ENCODE measurements at regions not wholly inside any gene's neighbourhood (a gene's known extent, or its start where the extent isn't known, plus 50 kb on each side); places are given as distances from the start of the nearest gene placed in this dataset.

DNA sequence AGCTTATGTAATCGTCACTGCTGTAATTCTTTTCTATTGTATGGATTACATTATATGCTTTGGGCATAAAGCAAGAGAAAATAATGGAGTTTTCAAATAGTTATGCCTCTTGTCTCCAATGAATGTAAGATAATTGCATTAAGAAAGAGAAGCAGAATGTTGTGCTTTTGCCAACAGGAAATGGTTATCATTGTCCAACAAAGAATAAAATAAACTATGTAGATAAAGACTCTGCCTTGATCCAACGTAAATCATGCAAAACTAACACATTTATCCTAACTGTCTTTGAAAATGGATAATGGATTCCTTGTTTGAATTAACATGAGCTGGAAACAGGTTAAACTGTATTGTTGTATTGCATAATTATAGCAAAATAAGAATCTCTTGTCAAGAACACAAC, 1709.0 kb downstream of the PCDH7 start:
- DNase-seq (ENCODE audit: low spot score), result no peak

GRCh38 chr4:32435308-32435707, 1715.1 kb downstream of the PCDH7 start:
- no peak for DNase-seq (ENCODE audit: low spot score)

- DNase-seq (ENCODE audit: low spot score), result no peak
Measured at GRCh38 chr4:32436816-32437215, 1716.6 kb downstream of the PCDH7 start.

DNA sequence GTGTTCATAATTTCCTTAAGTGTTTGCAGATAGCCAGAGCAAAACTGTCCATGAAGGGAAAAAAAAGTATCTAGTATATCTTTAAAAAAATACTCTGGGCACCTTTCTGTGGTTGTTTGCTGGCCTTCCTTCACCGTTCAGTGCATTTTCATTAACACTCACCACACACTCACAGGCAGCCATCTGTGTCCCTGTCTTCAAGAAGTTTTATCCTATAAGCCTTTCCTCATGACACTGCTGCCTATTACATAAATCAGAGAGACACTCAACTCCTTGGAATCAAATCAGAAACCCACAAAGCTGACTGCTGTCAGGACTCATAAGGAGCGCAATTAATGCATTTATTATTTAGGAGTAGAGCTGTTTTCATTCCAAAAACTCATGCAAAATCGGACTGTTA, 1720.2 kb downstream of the PCDH7 start:
- DNase-seq (ENCODE audit: low spot score), result no peak

GRCh38 chr4:32454482-32454881, 1734.3 kb downstream of the PCDH7 start:
- DNase-seq (ENCODE audit: low spot score), result no peak

GRCh38 chr4:32455231-32455630, 1735.1 kb downstream of the PCDH7 start:
- no peak for DNase-seq (ENCODE audit: low spot score)

- no peak for DNase-seq (ENCODE audit: low spot score)
Measured at GRCh38 chr4:32460972-32461371, 1740.8 kb downstream of the PCDH7 start.

DNA sequence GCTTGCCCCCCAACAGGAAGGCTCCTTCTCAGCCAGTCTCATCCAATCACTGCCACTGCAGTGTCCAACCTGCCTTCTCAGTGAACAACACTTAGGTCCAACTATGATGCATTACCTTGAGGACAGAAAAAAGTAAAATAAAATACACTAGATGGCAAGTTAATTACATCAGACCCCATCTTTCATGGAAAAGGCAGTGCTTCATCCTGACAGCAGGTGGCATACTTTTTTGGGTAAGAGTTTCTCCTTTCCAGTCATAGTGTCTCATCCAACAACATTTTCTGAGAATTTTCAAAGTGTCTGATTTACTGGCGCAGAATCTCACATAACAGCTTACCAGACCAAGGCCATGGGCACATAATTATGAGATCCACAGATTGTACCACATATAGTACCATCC, 1742.8 kb downstream of the PCDH7 start:
- DNase-seq (ENCODE audit: low spot score), result no peak

- DNase-seq (ENCODE audit: low spot score), result no peak
Measured at GRCh38 chr4:32470087-32470585, 1750.0 kb downstream of the PCDH7 start.

DNA sequence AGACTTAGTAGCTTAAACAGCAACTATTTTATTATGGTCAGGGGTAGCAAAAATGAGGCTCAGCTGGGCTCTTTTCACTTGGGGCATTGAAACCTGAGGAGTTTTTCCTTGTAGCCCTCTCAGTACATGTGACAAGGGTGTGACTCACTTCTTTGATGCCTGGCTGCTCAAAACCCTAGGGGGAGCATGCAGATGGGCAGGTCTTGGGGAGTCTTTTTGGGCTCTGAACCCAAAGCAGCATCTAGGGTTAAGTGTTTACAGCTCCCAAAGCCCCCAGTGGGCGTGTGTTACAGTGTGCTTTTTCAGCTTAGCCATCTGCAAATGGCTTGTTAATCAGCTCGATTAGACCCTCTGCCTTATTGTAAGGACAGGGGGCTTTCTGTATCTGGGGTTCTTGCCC, 1752.7 kb downstream of the PCDH7 start:
- no peak for DNase-seq (ENCODE audit: low spot score)

DNA sequence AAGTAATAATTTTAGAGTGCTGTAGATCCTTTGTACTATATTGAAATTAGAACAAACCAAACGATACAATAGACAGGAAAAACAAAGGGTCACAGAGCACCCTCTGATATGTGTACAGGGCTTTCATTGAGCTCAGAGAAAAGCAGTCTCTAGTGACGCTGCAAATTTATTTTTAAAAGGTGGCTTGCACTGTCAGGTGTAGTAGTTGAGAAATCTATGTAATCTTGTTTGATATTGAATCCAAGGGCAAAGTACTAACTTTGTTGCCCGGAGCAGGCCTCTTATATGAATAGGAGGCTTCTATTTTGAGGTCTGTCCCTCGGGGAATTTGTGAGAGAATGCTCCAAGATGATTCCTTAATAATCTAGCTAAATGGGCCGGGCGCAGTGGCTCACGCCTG, 1755.5 kb downstream of the PCDH7 start:
- DNase-seq (ENCODE audit: low spot score), result no peak

DNA sequence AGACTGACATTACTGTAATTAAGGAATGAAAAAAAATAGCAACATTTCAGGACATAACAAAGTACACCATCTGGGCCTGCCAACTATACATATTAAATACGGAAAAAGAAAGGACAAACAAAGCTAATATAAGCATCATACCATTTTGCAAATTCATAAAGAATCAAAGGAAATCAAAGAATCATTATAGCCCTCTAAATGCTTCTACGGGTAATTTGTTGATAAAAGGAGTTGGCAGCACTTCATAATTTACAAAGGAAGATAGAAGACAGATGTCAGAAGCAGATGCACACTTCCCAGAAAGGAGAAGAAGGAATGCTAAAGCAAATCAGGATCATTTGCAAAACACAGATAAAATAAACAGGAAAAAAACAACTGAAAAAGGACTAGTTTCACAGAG, 1757.3 kb downstream of the PCDH7 start:
- DNase-seq (ENCODE audit: low spot score), result no peak

- DNase-seq (ENCODE audit: low spot score), result no peak
Measured at GRCh38 chr4:32485956-32486355, 1765.8 kb downstream of the PCDH7 start.

DNA sequence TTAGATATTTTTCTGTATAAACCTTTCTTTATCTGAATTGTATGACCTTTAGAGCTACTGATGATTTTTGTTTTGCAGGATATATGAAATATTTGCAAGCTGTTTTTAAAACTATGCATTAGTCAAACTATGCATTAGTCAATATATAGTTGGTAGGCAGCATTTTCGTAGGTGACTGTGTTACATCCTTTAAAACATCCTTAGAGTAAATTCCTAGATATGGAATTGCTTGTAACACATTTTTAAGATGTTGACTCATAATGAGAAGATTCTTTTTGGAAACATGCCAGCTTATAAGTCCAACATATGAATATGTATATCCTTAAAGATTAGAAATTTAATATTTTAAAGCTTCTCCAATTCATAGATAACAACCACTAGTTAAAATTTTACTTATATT, 1768.5 kb downstream of the PCDH7 start:
- no peak for DNase-seq (ENCODE audit: low spot score)

- no peak for DNase-seq (ENCODE audit: low spot score)
Measured at GRCh38 chr4:32499171-32499570, 1779.0 kb downstream of the PCDH7 start.

- no peak for DNase-seq (ENCODE audit: low spot score)
Measured at GRCh38 chr4:32503241-32503640, 1783.1 kb downstream of the PCDH7 start.

GRCh38 chr4:32506067-32506466, 1785.9 kb downstream of the PCDH7 start:
- DNase-seq (ENCODE audit: low spot score), result no peak

DNA sequence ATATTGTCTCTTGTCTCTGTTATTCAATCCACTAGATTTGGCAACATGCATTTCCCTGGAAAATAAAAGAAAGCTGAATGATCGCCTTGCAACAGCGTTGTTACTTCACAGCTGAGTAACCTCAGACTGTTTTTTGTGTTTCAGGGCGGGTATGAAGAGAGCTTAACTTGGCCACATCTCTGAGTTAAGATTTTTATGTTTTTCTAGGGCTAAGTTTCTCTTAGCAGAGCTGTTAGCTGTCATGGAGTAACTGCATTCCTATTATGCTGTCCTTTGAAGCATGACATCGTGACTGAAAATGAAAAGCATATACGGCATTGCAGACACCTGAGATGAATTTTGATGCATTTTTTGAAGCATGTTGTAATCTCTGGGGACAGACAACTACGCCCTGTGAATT, 1798.9 kb downstream of the PCDH7 start:
- DNase-seq (ENCODE audit: low spot score), result no peak

DNA sequence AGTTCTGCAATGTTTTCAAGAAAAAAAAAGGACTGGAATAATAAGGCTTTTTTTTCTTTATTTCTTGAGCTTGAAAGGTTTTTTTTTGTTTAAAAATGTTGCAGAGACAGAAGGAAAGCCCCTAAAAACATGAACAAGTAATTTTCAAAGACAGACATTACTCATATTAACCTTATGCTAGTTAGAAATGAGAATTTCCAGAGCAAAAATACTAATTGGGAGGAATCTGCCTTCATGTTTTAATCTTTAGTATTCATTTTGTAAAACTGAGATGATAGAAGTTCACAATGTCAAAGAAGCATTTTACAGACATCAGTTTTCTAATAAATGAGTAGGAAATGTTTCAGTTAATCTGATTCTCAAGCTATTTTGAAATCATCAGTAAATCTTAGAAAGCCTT, 1805.3 kb downstream of the PCDH7 start:
- DNase-seq (ENCODE audit: low spot score), result no peak

- no peak for DNase-seq (ENCODE audit: low spot score)
Measured at GRCh38 chr4:32544846-32545245, 1824.7 kb downstream of the PCDH7 start.

GRCh38 chr4:32551943-32552342, 1831.8 kb downstream of the PCDH7 start:
- no peak for DNase-seq (ENCODE audit: low spot score)

DNA sequence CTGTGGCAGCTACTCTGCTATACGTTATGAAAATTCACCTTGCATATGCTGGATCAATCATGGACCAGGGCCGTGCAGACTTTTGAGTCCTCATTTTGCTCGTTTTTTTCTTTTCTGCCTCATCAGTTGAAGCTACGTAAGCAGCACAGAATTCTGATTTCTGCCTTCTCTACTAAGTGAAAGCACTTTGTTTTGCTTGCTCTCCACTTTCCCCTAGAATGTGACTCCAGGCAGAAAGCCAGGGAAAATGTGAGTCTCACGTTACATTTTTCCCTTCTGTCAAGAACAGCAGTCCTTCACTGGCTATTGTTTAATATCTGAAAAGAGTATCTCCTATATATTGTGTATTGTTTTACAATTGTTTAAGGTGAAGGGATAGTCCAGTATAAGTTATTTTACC, 1840.1 kb downstream of the PCDH7 start:
- DNase-seq (ENCODE audit: low spot score), result no peak

DNA sequence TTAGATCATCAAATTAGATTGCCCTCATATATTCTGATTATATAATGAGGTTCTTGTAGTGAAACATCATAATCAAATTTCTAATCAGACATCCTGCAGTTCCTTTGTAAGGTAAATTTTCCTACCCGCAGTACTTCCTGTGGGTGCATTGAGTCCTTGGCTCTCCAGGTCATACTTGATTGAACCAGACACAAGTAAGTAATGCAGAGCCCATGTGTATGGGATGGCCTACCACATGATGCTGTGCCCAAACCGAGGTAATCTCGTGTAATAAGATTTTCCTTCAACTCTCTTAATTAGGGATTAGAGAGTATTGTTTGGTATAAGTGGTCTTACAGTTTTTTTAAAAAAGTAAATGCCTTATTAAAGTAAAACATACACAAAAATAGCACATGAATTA, 1841.8 kb downstream of the PCDH7 start:
- no peak for DNase-seq (ENCODE audit: low spot score)

- no peak for DNase-seq (ENCODE audit: low spot score)
Measured at GRCh38 chr4:32564626-32565025, 1844.5 kb downstream of the PCDH7 start.

GRCh38 chr4:32569861-32570260, 1849.7 kb downstream of the PCDH7 start:
- DNase-seq (ENCODE audit: low spot score), result no peak
